Neural cell (in vitro differentiated cells): ENCODE measurements at regions not wholly inside any gene's neighbourhood (a gene's known extent, or its start where the extent isn't known, plus 50 kb on each side); places are given as distances from the start of the nearest gene placed in this dataset.

Source experiments
- H2AFZ ChIP-seq: fragments of 200-600, 300-800 bp; sonication (generic), shearing (Covaris generic); 2 replicates; pipeline ENCODE4 v1.6.0; 2014; ENCODE audit warnings: low read depth, mild to moderate bottlenecking, antibody characterized with exemption, low read length, moderate library complexity
- H3F3A ChIP-seq: fragments of 200-600 bp; shearing (Covaris generic); 2 replicates; pipeline ENCODE4 v1.6.1; 2016; ENCODE audit warnings: mild to moderate bottlenecking, moderate library complexity, mixed read lengths, antibody characterized with exemption, low read length; ENCODE audit not compliant: insufficient read depth, poor library complexity, severe bottlenecking
- H3K27ac ChIP-seq: fragments of 200-600, 300-800 bp; sonication (generic), shearing (Covaris generic); 2 replicates; pipeline ENCODE4 v1.5.1; 2014; ENCODE audit warnings: mild to moderate bottlenecking, low read length, moderate library complexity
- H3K27me3 ChIP-seq: fragments of 300-800, 200-600 bp; sonication (generic), shearing (Covaris generic); 2 replicates; pipeline ENCODE4 v1.6.0; 2014; ENCODE audit warnings: mild to moderate bottlenecking, low read depth, low read length, moderate library complexity; ENCODE audit not compliant: insufficient read depth
- H3K36me3 ChIP-seq: fragments of 300-800, 200-600 bp; sonication (generic), shearing (Covaris generic); 2 replicates; pipeline ENCODE4 v1.5.1; 2014; ENCODE audit warnings: mild to moderate bottlenecking, antibody characterized with exemption, low read length, moderate library complexity; ENCODE audit not compliant: insufficient read depth
- H3K4me2 ChIP-seq: fragments of 300-800, 200-600 bp; sonication (generic), shearing (Covaris generic); 2 replicates; pipeline ENCODE4 v1.6.0; 2014; ENCODE audit warnings: mild to moderate bottlenecking, low read length
- H3K4me3 ChIP-seq: fragments of 300-800, 200-600 bp; sonication (generic), shearing (Covaris generic); 2 replicates; pipeline ENCODE4 v1.5.1; 2014; ENCODE audit warnings: mild to moderate bottlenecking, low read length, moderate library complexity
- H3K79me2 ChIP-seq: fragments of 200-600 bp; shearing (Covaris generic); replicated peaks from 2 replicates; pipeline ENCODE4 v1.6.0; 2014; ENCODE audit warnings: mild to moderate bottlenecking, low read length, moderate library complexity; ENCODE audit not compliant: insufficient read depth
- H3K9ac ChIP-seq: fragments of 300-800, 200-600 bp; sonication (generic), shearing (Covaris generic); 2 replicates; pipeline ENCODE4 v1.6.1; 2016; ENCODE audit warnings: mild to moderate bottlenecking, low read length, mixed read lengths
- H3K9me2 ChIP-seq: fragments of 200-600 bp; shearing (Covaris generic); 2 replicates; pipeline ENCODE4 v1.6.1; 2016; ENCODE audit warnings: mild to moderate bottlenecking, low read length, mixed read lengths; ENCODE audit not compliant: insufficient read depth
- H3K9me3 ChIP-seq: fragments of 200-600, 300-800 bp; sonication (generic), shearing (Covaris generic); 2 replicates; pipeline ENCODE4 v1.6.1; 2016; ENCODE audit warnings: mild to moderate bottlenecking, mixed run types, low read length, moderate library complexity, mixed read lengths
- H4K20me1 ChIP-seq: fragments of 200-600 bp; shearing (Covaris generic); 2 replicates; pipeline ENCODE4 v1.6.1; 2016; ENCODE audit warnings: mild to moderate bottlenecking, mixed run types; ENCODE audit not compliant: insufficient read depth
- CTCF ChIP-seq: fragments of 450-650 bp; IDR thresholded peaks from 2 replicates; pipeline ENCODE4 v1.5.1; 2014; ENCODE audit warnings: antibody characterized with exemption, mild to moderate bottlenecking, moderate library complexity; ENCODE audit not compliant: poor library complexity, severe bottlenecking
- EP300 ChIP-seq: fragments of 450-650 bp; conservative IDR thresholded peaks from 2 replicates; pipeline ENCODE4 v1.6.1; 2014; ENCODE audit warnings: antibody characterized with exemption, mild to moderate bottlenecking, moderate library complexity; ENCODE audit not compliant: poor library complexity, severe bottlenecking
- EZH2 ChIP-seq: fragments of 200-600, 300-800 bp; shearing (Covaris generic), sonication (generic); IDR thresholded peaks from 2 replicates; pipeline ENCODE4 v1.6.1; 2014; ENCODE audit warnings: antibody characterized with exemption, low read length, borderline replicate concordance, mild to moderate bottlenecking; ENCODE audit not compliant: insufficient read depth, poor library complexity, severe bottlenecking
- MXI1 ChIP-seq: fragments of 450-650 bp; conservative IDR thresholded peaks from 2 replicates; pipeline ENCODE4 v1.6.1; 2014; ENCODE audit warnings: antibody characterized with exemption, mild to moderate bottlenecking; ENCODE audit not compliant: poor library complexity, severe bottlenecking
- POLR2AphosphoS5 ChIP-seq: IDR thresholded peaks from 2 replicates; pipeline ENCODE4 v1.6.1; 2012
- RAD21 ChIP-seq: fragments of 450-650 bp; conservative IDR thresholded peaks from 2 replicates; pipeline ENCODE4 v1.6.1; 2014; ENCODE audit warnings: antibody characterized with exemption, mild to moderate bottlenecking, moderate library complexity
- REST ChIP-seq: IDR thresholded peaks from 2 replicates; pipeline ENCODE4 v1.6.1; 2012; ENCODE audit warnings: borderline replicate concordance
- SMC3 ChIP-seq: fragments of 450-650 bp; conservative IDR thresholded peaks from 2 replicates; pipeline ENCODE4 v1.6.1; 2014; ENCODE audit warnings: antibody characterized with exemption, mild to moderate bottlenecking, moderate library complexity; ENCODE audit not compliant: poor library complexity
- TAF1 ChIP-seq: IDR thresholded peaks from 2 replicates; pipeline ENCODE4 v1.6.1; 2012; ENCODE audit warnings: low read depth

GRCh38 chr13:99866781-99867180 is 104.8 kb downstream of the ZIC5 start:
- H4K20me1 ChIP-seq, result no peaks in the 10 kb centered on the region
- H3K27me3 ChIP-seq, result peaks cover 4% of the 10 kb centered on the region
- H3K9ac ChIP-seq, result no peak overlapping the region
- H3F3A ChIP-seq, result no peaks in the 10 kb centered on the region
- H3K4me2 ChIP-seq, result no peak overlapping the region
- no peak overlapping the region for H2AFZ ChIP-seq
- no peaks in the 10 kb centered on the region for H3K9me2 ChIP-seq
- H3K79me2 ChIP-seq, result no peaks in the 10 kb centered on the region
- H3K36me3 ChIP-seq, result no peaks in the 10 kb centered on the region
- H3K27ac ChIP-seq, result no peak overlapping the region
- no peaks in the 10 kb centered on the region for H3K9me3 ChIP-seq
- TF ChIP-seq MXI1 (no peak), SMC3 (no peak), REST (no peak), RAD21 (no peak), EZH2 (no peak), CTCF (no peak), TAF1 (no peak), POLR2AphosphoS5 (no peak), EP300 (no peak)
- H3K4me3 ChIP-seq, result no peak overlapping the region

- H3K9me3 ChIP-seq, result no peaks in the 10 kb centered on the region
- H3K4me2 ChIP-seq, result no peak overlapping the region
- H3K9me2 ChIP-seq, result no peaks in the 10 kb centered on the region
- no peak overlapping the region for H3K4me3 ChIP-seq
- H3K27ac ChIP-seq, result no peak overlapping the region
- H3K27me3 ChIP-seq, result no peaks in the 10 kb centered on the region
- H2AFZ ChIP-seq, result no peak overlapping the region
- no peaks in the 10 kb centered on the region for H3F3A ChIP-seq
- H3K9ac ChIP-seq, result no peak overlapping the region
- H3K79me2 ChIP-seq, result no peaks in the 10 kb centered on the region
- no peaks in the 10 kb centered on the region for H3K36me3 ChIP-seq
- H4K20me1 ChIP-seq, result no peaks in the 10 kb centered on the region
- TF ChIP-seq EP300, result no peak
- TF ChIP-seq CTCF, result no peak
- TF ChIP-seq EZH2, result no peak
- no peak for TF ChIP-seq RAD21
- TF ChIP-seq SMC3, result no peak
- TF ChIP-seq REST, result no peak
- TF ChIP-seq MXI1, result no peak
- no peak for TF ChIP-seq TAF1
- no peak for TF ChIP-seq POLR2AphosphoS5
Observed at GRCh38 chr13:99865420-99865930, 106.1 kb downstream of the ZIC5 start.
